Panc1 (cell line): ENCODE measurements at regions not wholly inside any gene's neighbourhood (a gene's known extent, or its start where the extent isn't known, plus 50 kb on each side); places are given as distances from the start of the nearest gene placed in this dataset.

Experiments used
- ATAC-seq: fragments of 200-7000 bp; cut with Tn5 transposase; 2 replicates; pipeline ENCODE4 v1.9.1; 2020; ENCODE audit warnings: mild to moderate bottlenecking, moderate library complexity
- BruUV-seq: library from RNA; stranded (reverse); fragments of 400-500 nt; replicated peaks from 2 replicates; lab custom pipeline; 2021; lab: Mats Ljungman, UMichigan
- CTCF ChIA-PET: fragments of 300-600 bp; sonication (Branson Sonifier 250); formaldehyde crosslinking; loops from one replicate; lab custom pipeline; 2022; ENCODE audit warnings: antibody characterized with exemption; lab: Charles Lee
- POLR2A ChIA-PET: fragments of 300-600 bp; sonication (Branson Sonifier 250); formaldehyde crosslinking; loops from one replicate; lab custom pipeline; 2022; ENCODE audit warnings: antibody characterized with exemption; lab: Charles Lee
- DNase-seq: peaks from one replicate; pipeline ENCODE4 v3.0.0-alpha.2; 2010; ENCODE audit warnings: low read depth, low spot score
- H3K27ac ChIP-seq: 2 replicates; pipeline ENCODE4 v1.5.1; 2011; ENCODE audit warnings: mild to moderate bottlenecking, low read length, inconsistent platforms
- H3K27me3 ChIP-seq: fragments of 200-500 bp; sonication (Bioruptor generic); 2 replicates; pipeline ENCODE4 v1.6.0; 2014; ENCODE audit warnings: low read length, inconsistent platforms; ENCODE audit not compliant: control insufficient read depth, insufficient read depth
- H3K36me3 ChIP-seq: fragments of 200-500 bp; sonication (Bioruptor generic); 2 replicates; pipeline ENCODE4 v1.5.1; 2014; ENCODE audit warnings: inconsistent platforms, mild to moderate bottlenecking, low read length, moderate library complexity; ENCODE audit not compliant: control insufficient read depth, insufficient read depth
- H3K4me1 ChIP-seq: 2 replicates; pipeline ENCODE4 v1.5.1; 2011; ENCODE audit warnings: inconsistent platforms, mild to moderate bottlenecking, low read length, moderate library complexity; ENCODE audit not compliant: control insufficient read depth, insufficient read depth
- H3K4me3 ChIP-seq, 2 experiments: 2 replicates each; pipeline ENCODE4 v1.5.1; 2011 to 2012; ENCODE audit warnings: low read depth in 2 of 2, low read length in 2 of 2, mild to moderate bottlenecking in 2 of 2, inconsistent platforms in 1 of 2, moderate library complexity in 1 of 2
- H3K9me3 ChIP-seq: fragments of 200-500 bp; sonication (Bioruptor generic); 2 replicates; pipeline ENCODE4 v1.5.1; 2014; ENCODE audit warnings: low read depth, mild to moderate bottlenecking, inconsistent platforms, low read length, moderate library complexity; ENCODE audit not compliant: control insufficient read depth, insufficient read depth
- CTCF ChIP-seq: fragments of 450-650 bp; IDR thresholded peaks from 2 replicates; pipeline ENCODE4 v1.5.1; 2017; ENCODE audit warnings: mild to moderate bottlenecking
- POLR2AphosphoS5 ChIP-seq: IDR thresholded peaks from 2 replicates; pipeline ENCODE4 v1.6.1; 2012; ENCODE audit warnings: mild to moderate bottlenecking, low read depth, low read length, moderate library complexity
- REST ChIP-seq, 2 experiments: IDR thresholded peaks; 2 replicates each; pipeline ENCODE4 v1.6.1; 2011 to 2012; ENCODE audit warnings: low read depth in 2 of 2, control low read depth in 1 of 2, low read length in 1 of 2, mild to moderate bottlenecking in 1 of 2, moderate library complexity in 1 of 2; ENCODE audit not compliant: insufficient read depth in 1 of 2
- SIN3A ChIP-seq: IDR thresholded peaks from 2 replicates; pipeline ENCODE4 v1.6.1; 2012; ENCODE audit warnings: low read depth, mild to moderate bottlenecking, low read length, moderate library complexity, borderline replicate concordance; ENCODE audit not compliant: insufficient read depth
- TCF7L2 ChIP-seq: IDR thresholded peaks from 2 replicates; pipeline ENCODE4 v1.6.1; 2011; ENCODE audit warnings: mild to moderate bottlenecking, low read depth, low read length, inconsistent platforms
- in situ Hi-C: cut with HindIII; loops from 2 replicates; pipeline ENCODE4 v1.10.0; 2016; ENCODE audit warnings: low sequenced_read_pairs, low pct_unique_long_range_greater_than_20kb
- intact Hi-C: fragments of 100-400 bp; cut with micrococcal nuclease; formaldehyde crosslinking; loops from one replicate; pipeline ENCODE4 v1.10.0; 2022; ENCODE audit not compliant: unreplicated experiment

- Histone ChIP-seq H3K27ac (no peak overlapping the region), H3K36me3 (no peaks in the 10 kb centered on the region), H3K9me3 (no peaks in the 10 kb centered on the region), H3K4me3 (no peak overlapping the region), H3K27me3 (no peaks in the 10 kb centered on the region), H3K4me1 (no peaks in the 10 kb centered on the region)
- POLR2A ChIA-PET: no interaction called here
- TF ChIP-seq REST (IDR thresholded peaks at IDR 0.05; ENCODE audit: insufficient read depth in 1 of 2, low read depth in 2 of 2, low read length in 1 of 2) (no peak), TCF7L2 (no peak), POLR2AphosphoS5 (no peak), CTCF (no peak), SIN3A (no peak)
- no peak for ATAC-seq
- BruUV-seq: no TSS peak
- CTCF ChIA-PET: no interaction called here
- intact Hi-C loops: no loop called here
- in situ Hi-C loops: no loop called here
- DNase-seq: no peak
Measured at GRCh38 chr13:47017476-47017875, 120.6 kb upstream of the HTR2A start.

- Histone ChIP-seq H3K36me3 (no peaks in the 10 kb centered on the region), H3K9me3 (no peaks in the 10 kb centered on the region), H3K4me3 (no peak overlapping the region), H3K27me3 (no peaks in the 10 kb centered on the region), H3K27ac (no peak overlapping the region), H3K4me1 (no peaks in the 10 kb centered on the region)
- in situ Hi-C loops (no loop called here), intact Hi-C loops (no loop called here)
- TF ChIP-seq TCF7L2: no peak
- no peak for TF ChIP-seq POLR2AphosphoS5
- ATAC-seq (no peak), DNase-seq (no peak)
- POLR2A ChIA-PET: no interaction called here
- CTCF ChIA-PET: no interaction called here
- BruUV-seq: no TSS peak
Measured at GRCh38 chr13:47008318-47008717, 111.5 kb upstream of the HTR2A start.

GRCh38 chr13:47005756-47006414 lies 109.0 kb upstream of the HTR2A start:
- ChIA-PET POLR2A (no interaction called here), CTCF (no interaction called here)
- in situ Hi-C loops (no loop called here), intact Hi-C loops (no loop called here)
- no peaks in the 10 kb centered on the region for H3K27me3 ChIP-seq
- H3K27ac ChIP-seq: no peak overlapping the region
- BruUV-seq: no TSS peak
- H3K4me3 ChIP-seq: no peak overlapping the region
- H3K9me3 ChIP-seq: no peaks in the 10 kb centered on the region
- DNase-seq (no peak), ATAC-seq (no peak)
- no peaks in the 10 kb centered on the region for H3K36me3 ChIP-seq
- no peaks in the 10 kb centered on the region for H3K4me1 ChIP-seq
- no peak for TF ChIP-seq SIN3A
- TF ChIP-seq POLR2AphosphoS5: no peak
- no peak for TF ChIP-seq REST (IDR thresholded peaks at IDR 0.05; ENCODE audit: insufficient read depth in 1 of 2, low read depth in 2 of 2, low read length in 1 of 2)
- no peak for TF ChIP-seq CTCF
- TF ChIP-seq TCF7L2: no peak
